GM23338 (cell line): ENCODE measurements at regions not wholly inside any gene's neighbourhood (a gene's known extent, or its start where the extent isn't known, plus 50 kb on each side); places are given as distances from the start of the nearest gene placed in this dataset.

Source experiments
- CREB1 ChIP-seq: fragments of 250-450 bp; sonication (Bioruptor Pico); IDR thresholded peaks from 2 replicates; pipeline ENCODE4 v1.5.0; 2020; ENCODE audit warnings: low read depth, mild to moderate bottlenecking, moderate library complexity
- EZH2 ChIP-seq: fragments of 200-600 bp; sonication (generic); IDR thresholded peaks from one replicate; pipeline ENCODE4 v1.8.0; 2017; ENCODE audit warnings: antibody characterized with exemption, mild to moderate bottlenecking, low read depth; ENCODE audit not compliant: unreplicated experiment
- EZH2phosphoT487 ChIP-seq: fragments of 200-600 bp; sonication (generic); IDR thresholded peaks from one replicate; pipeline ENCODE4 v1.8.1; 2018; ENCODE audit warnings: antibody characterized with exemption; ENCODE audit not compliant: unreplicated experiment
- TF ChIP-seq, protein P1 (sequence below), 2 experiments: fragments of 200-600 bp in 1 of 2; sonication (generic) in 1 of 2; conservative IDR thresholded peaks; 2 replicates each; pipeline versions ENCODE4 v1.5.1 to v1.6.1; 2016 to 2017; ENCODE audit warnings: antibody characterized with exemption in 2 of 2, low read depth in 2 of 2, mild to moderate bottlenecking in 2 of 2, moderate library complexity in 1 of 2

GRCh38 chr20:22925613-22925983 is 109.5 kb upstream of the SSTR4 start:
- TF ChIP-seq, protein P1, sequence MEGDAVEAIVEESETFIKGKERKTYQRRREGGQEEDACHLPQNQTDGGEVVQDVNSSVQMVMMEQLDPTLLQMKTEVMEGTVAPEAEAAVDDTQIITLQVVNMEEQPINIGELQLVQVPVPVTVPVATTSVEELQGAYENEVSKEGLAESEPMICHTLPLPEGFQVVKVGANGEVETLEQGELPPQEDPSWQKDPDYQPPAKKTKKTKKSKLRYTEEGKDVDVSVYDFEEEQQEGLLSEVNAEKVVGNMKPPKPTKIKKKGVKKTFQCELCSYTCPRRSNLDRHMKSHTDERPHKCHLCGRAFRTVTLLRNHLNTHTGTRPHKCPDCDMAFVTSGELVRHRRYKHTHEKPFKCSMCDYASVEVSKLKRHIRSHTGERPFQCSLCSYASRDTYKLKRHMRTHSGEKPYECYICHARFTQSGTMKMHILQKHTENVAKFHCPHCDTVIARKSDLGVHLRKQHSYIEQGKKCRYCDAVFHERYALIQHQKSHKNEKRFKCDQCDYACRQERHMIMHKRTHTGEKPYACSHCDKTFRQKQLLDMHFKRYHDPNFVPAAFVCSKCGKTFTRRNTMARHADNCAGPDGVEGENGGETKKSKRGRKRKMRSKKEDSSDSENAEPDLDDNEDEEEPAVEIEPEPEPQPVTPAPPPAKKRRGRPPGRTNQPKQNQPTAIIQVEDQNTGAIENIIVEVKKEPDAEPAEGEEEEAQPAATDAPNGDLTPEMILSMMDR (conservative IDR thresholded peaks at IDR 0.05; ENCODE audit: low read depth in 2 of 2): no peak
- TF ChIP-seq EZH2: no peak
- TF ChIP-seq CREB1 (CRISPR knock-in tag): no peak
- TF ChIP-seq EZH2phosphoT487: no peak
